SJCRH30 (cell line): ENCODE measurements at regions not wholly inside any gene's neighbourhood (a gene's known extent, or its start where the extent isn't known, plus 50 kb on each side); places are given as distances from the start of the nearest gene placed in this dataset.
"Not testable (repeated sequence)": the region's sequence is repeated elsewhere in the genome, so short reads cannot be mapped to it uniquely, and the experiment has no call there.

Source experiments
- DNase-seq, 2 experiments: peaks; one replicate each; pipeline ENCODE4 v3.0.0-alpha.2; 2015 to 2020
- H3K27ac ChIP-seq: fragments of 250-450 bp; sonication (Bioruptor Pico); 2 replicates; pipeline ENCODE4 v1.5.1; 2020; ENCODE audit warnings: mild to moderate bottlenecking, moderate library complexity
- H3K27me3 ChIP-seq: fragments of 250-450 bp; sonication (Bioruptor Pico); 2 replicates; pipeline ENCODE4 v1.5.1; 2020; ENCODE audit warnings: mild to moderate bottlenecking, moderate library complexity
- H3K36me3 ChIP-seq: fragments of 250-450 bp; sonication (Bioruptor Pico); 2 replicates; pipeline ENCODE4 v1.5.1; 2020; ENCODE audit warnings: mild to moderate bottlenecking, moderate library complexity
- H3K4me1 ChIP-seq: fragments of 250-450 bp; sonication (Bioruptor Pico); 2 replicates; pipeline ENCODE4 v1.5.1; 2020; ENCODE audit warnings: mild to moderate bottlenecking, moderate library complexity
- H3K4me3 ChIP-seq: fragments of 250-450 bp; sonication (Bioruptor Pico); 2 replicates; pipeline ENCODE4 v1.5.1; 2020; ENCODE audit warnings: mild to moderate bottlenecking, moderate library complexity
- H3K9me3 ChIP-seq: fragments of 250-450 bp; sonication (Bioruptor Pico); replicated peaks from 2 replicates; pipeline ENCODE4 v1.5.1; 2020; ENCODE audit warnings: mild to moderate bottlenecking, moderate library complexity

DNA sequence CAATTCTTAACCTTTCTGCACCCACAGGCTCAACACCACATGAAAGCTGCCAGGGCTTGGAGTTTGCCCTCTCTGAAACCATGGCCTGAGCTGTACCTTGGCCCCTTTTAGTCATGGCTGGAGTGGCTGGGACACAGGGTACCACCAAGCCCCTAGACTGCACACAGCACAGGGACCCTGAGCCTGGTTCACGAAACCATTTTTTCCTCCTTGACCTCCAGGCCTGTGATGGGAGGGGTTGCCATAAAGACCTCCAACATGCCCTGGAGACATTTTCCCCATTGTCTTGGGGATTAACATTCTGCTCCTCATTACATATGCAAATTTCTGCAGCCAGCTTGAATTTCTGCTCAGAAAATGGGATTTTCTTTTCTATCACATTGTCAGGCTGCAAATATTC lies 113.4 kb downstream of the XPNPEP1 start:
- H3K4me3 ChIP-seq, H3K4me1 ChIP-seq, H3K27ac ChIP-seq, H3K36me3 ChIP-seq, H3K27me3 ChIP-seq, H3K9me3 ChIP-seq, DNase-seq: not testable (repeated sequence)

DNA sequence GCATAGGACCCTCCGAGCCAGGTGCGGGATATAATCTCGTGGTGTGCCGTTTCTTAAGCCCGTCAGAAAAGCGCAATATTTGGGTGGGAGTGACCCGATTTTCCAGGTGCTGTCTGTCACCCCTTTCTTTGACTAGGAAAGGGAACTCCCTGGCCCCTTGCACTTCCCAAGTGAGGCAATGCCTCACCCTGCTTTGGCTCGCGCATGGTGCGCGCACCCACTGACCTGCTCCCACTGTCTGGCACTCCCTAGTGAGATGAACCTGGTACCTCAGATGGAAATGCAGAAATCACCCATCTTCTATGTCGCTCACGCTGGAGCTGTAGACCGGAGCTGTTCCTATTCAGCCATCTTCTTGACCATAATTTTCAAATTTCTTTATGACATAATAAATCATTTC lies 122.1 kb downstream of the XPNPEP1 start:
- H3K36me3 ChIP-seq, H3K9me3 ChIP-seq, H3K4me3 ChIP-seq, H3K27ac ChIP-seq, DNase-seq, H3K27me3 ChIP-seq, H3K4me1 ChIP-seq: not testable (repeated sequence)

- Histone ChIP-seq H3K9me3 (no peaks in the 10 kb centered on the region; the same call in 1 of the 2 replicates), H3K4me1 (no peaks in the 10 kb centered on the region), H3K4me3 (no peak overlapping the region), H3K36me3 (no peaks in the 10 kb centered on the region), H3K27ac (no peak overlapping the region), H3K27me3 (no peaks in the 10 kb centered on the region)
- DNase-seq, result no peak
Observed at GRCh38 chr10:109790647-109791046, 132.7 kb downstream of the XPNPEP1 start.

DNA sequence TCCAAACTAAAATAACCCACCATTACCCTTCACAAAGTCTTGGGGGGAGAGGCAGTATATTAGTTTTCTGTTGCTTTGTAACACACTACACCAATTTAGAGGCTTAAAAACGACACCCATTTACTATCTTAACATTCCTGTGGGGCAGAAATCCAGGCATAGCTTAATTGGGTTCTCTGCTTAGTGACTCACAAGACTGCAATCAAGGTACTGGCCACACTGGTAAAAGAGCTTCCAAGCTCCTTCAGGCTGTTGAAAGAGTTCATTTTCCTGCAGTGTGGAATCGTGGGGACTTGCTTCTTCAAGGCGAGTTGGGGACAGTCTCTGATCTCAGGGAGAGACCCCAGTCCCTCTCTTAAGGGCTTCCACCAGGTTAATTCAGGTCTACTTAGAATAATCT lies 139.1 kb downstream of the XPNPEP1 start:
- Histone ChIP-seq H3K4me1 (no peaks in the 10 kb centered on the region), H3K27ac (no peak overlapping the region), H3K36me3 (no peaks in the 10 kb centered on the region), H3K9me3 (no peaks in the 10 kb centered on the region), H3K27me3 (no peaks in the 10 kb centered on the region), H3K4me3 (no peak overlapping the region)
- no peak for DNase-seq

DNA sequence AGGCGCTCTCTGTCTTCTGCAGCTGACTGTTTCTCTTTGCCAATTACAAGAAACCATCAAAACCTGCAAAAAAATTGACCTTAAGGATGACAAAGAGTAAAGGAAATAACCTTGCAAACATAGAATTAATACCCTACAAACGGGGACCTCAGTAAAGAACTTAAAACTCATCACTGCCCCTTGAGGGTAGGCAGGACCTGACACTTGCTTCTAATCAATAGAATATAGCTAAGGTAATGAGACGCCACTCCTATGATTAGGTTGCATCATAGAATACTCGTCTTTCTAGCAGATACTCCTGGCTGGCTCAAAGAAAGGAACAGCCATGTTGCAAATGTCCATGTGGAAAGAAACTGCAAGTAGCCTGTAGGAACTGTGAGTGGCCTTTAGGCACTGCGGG lies 140.0 kb downstream of the XPNPEP1 start:
- Histone ChIP-seq H3K27ac (no peak overlapping the region), H3K4me3 (no peak overlapping the region), H3K9me3 (no peaks in the 10 kb centered on the region), H3K27me3 (no peaks in the 10 kb centered on the region), H3K36me3 (no peaks in the 10 kb centered on the region), H3K4me1 (0 out of 2 replicates have a peak, but pooled peaks cover under 1% of the 10 kb centered on the region)
- DNase-seq, result no peak

DNA sequence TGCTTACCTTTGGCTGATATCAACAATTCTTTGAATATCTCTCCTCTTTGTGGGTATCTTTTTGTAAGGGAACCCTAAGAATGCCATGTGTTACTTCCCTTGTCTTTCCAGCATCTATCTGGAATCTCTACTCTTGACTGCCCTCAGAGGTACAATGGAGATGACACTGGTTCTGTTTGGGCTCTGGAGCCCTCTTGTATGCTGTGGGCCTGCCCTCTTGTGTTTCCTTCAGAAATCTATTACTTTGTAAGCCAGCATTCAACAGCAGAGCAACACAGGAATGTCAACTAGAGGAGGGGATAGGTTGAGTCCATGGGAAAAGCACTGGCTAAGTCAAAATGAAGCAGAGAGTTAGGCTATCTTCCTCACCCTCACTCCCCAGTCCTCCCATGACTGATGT lies 142.3 kb downstream of the XPNPEP1 start:
- Histone ChIP-seq H3K27ac (no peak overlapping the region), H3K4me3 (no peak overlapping the region), H3K9me3 (no peaks in the 10 kb centered on the region), H3K4me1 (0 out of 2 replicates have a peak, but pooled peaks cover 2% of the 10 kb centered on the region), H3K27me3 (no peaks in the 10 kb centered on the region), H3K36me3 (no peaks in the 10 kb centered on the region)
- no peak for DNase-seq

DNA sequence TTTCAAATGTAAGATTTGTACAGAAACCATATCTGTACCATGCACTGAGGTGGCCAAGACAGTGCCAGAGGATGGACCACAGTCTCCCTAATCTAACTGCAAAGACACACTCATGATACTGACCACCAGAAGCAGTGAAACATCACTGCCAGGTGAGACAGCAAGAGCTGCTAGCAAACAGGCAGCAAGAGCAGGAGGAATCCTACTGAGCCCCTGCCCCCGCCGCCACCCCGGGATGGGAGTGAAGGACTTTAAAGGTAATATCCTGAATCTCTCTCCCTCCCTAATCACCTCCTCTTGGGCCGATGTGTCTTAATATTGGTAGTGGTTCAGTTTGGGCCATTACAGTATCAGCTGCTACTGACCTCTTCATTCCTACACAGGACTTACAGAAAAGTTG lies 144.3 kb downstream of the XPNPEP1 start:
- no peak overlapping the region for H3K4me3 ChIP-seq
- DNase-seq, result no peak
- H3K36me3 ChIP-seq, result no peaks in the 10 kb centered on the region
- 0 out of 2 replicates have a peak, but pooled peaks cover 2% of the 10 kb centered on the region for H3K4me1 ChIP-seq
- H3K27me3 ChIP-seq, result no peaks in the 10 kb centered on the region
- H3K27ac ChIP-seq, result no peak overlapping the region
- H3K9me3 ChIP-seq, result no peaks in the 10 kb centered on the region

- no peak for DNase-seq
- H3K4me3 ChIP-seq, result no peak overlapping the region
- 0 out of 2 replicates have a peak, but pooled peaks cover 2% of the 10 kb centered on the region for H3K4me1 ChIP-seq
- H3K27me3 ChIP-seq, result no peaks in the 10 kb centered on the region; the same call in 1 of the 2 replicates
- no peak overlapping the region for H3K27ac ChIP-seq
- H3K36me3 ChIP-seq, result no peaks in the 10 kb centered on the region
- no peaks in the 10 kb centered on the region for H3K9me3 ChIP-seq
Observed at GRCh38 chr10:109774121-109774440, 149.2 kb downstream of the XPNPEP1 start.

GRCh38 chr10:109773288-109774120 lies 149.8 kb downstream of the XPNPEP1 start:
- Histone ChIP-seq H3K4me1 (0 out of 2 replicates have a peak, but pooled peaks cover 2% of the 10 kb centered on the region), H3K36me3 (no peaks in the 10 kb centered on the region), H3K27me3 (no peaks in the 10 kb centered on the region; the same call in 1 of the 2 replicates), H3K9me3 (no peaks in the 10 kb centered on the region), H3K4me3 (no peak overlapping the region), H3K27ac (no peak overlapping the region)
- DNase-seq, result peak in 1 of 2 experiments; percentile 61

GRCh38 chr10:109770663-109771062 lies 152.6 kb downstream of the XPNPEP1 start:
- Histone ChIP-seq H3K4me1 (no peaks in the 10 kb centered on the region), H3K36me3 (no peaks in the 10 kb centered on the region), H3K9me3 (no peaks in the 10 kb centered on the region), H3K27me3 (no peaks in the 10 kb centered on the region; the same call in 1 of the 2 replicates), H3K27ac (no peak overlapping the region), H3K4me3 (no peak overlapping the region)
- DNase-seq, result no peak

GRCh38 chr10:109769966-109770365 lies 153.3 kb downstream of the XPNPEP1 start:
- no peak overlapping the region for H3K27ac ChIP-seq
- no peak for DNase-seq
- H3K4me3 ChIP-seq, result no peak overlapping the region

GRCh38 chr10:109765838-109766237 lies 157.5 kb downstream of the XPNPEP1 start:
- Histone ChIP-seq H3K4me1 (no peaks in the 10 kb centered on the region), H3K27me3 (no peaks in the 10 kb centered on the region), H3K9me3 (no peaks in the 10 kb centered on the region), H3K4me3 (no peak overlapping the region), H3K36me3 (no peaks in the 10 kb centered on the region), H3K27ac (no peak overlapping the region)
- peak; percentile 7 to 42 for DNase-seq

More at GRCh38 chr10:109769966-109770365, 153.3 kb downstream of the XPNPEP1 start:
- Histone ChIP-seq H3K9me3 (no peaks in the 10 kb centered on the region), H3K36me3 (no peaks in the 10 kb centered on the region), H3K27me3 (no peaks in the 10 kb centered on the region; the same call in 1 of the 2 replicates), H3K4me1 (no peaks in the 10 kb centered on the region)

GRCh38 chr10:109762555-109762954 lies 160.8 kb downstream of the XPNPEP1 start:
- no peaks in the 10 kb centered on the region for H3K9me3 ChIP-seq
- H3K27ac ChIP-seq, result no peak overlapping the region
- H3K27me3 ChIP-seq, result no peaks in the 10 kb centered on the region
- no peaks in the 10 kb centered on the region for H3K36me3 ChIP-seq
- no peak overlapping the region for H3K4me3 ChIP-seq
- no peaks in the 10 kb centered on the region for H3K4me1 ChIP-seq
- DNase-seq, result no peak

- not testable (repeated sequence) for H3K9me3 ChIP-seq, H3K27me3 ChIP-seq, H3K36me3 ChIP-seq, H3K4me1 ChIP-seq, H3K27ac ChIP-seq, H3K4me3 ChIP-seq
- DNase-seq, result peak in 1 of 2 experiments; percentile 47
Observed at GRCh38 chr10:109757670-109758069, 165.6 kb downstream of the XPNPEP1 start.

GRCh38 chr10:109746861-109747260 lies 176.4 kb downstream of the XPNPEP1 start:
- Histone ChIP-seq H3K4me3 (no peak overlapping the region), H3K9me3 (no peaks in the 10 kb centered on the region), H3K27me3 (no peaks in the 10 kb centered on the region), H3K27ac (peak overlapping the region; percentile 24; the same call in 1 of the 2 replicates), H3K36me3 (no peaks in the 10 kb centered on the region), H3K4me1 (peaks cover 25% of the 10 kb centered on the region)
- DNase-seq, result peak; percentile 61 to 90

DNA sequence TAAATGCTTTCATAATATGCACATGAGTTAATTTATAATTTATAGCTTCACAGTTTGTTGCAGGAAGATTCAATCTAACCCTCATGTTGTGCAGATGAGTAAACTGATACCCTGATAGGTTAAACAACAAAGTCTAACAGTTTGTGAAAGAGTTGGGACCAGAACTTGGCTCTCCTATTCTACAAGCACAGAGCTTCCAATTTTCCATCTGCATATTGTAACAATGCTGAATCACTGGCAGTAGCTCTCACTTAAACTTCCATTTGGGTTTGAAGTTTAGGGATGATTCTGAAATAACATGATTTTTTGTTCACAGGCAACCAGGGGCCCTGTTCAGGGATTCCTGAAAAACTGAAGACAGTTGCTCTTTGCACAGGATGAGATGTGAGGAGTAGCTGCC lies 179.3 kb downstream of the XPNPEP1 start:
- H3K27me3 ChIP-seq, result no peaks in the 10 kb centered on the region
- no peak overlapping the region for H3K4me3 ChIP-seq
- no peak for DNase-seq
- no peak overlapping the region for H3K27ac ChIP-seq
- H3K4me1 ChIP-seq, result peaks cover 25% of the 10 kb centered on the region
- no peaks in the 10 kb centered on the region for H3K9me3 ChIP-seq
- H3K36me3 ChIP-seq, result no peaks in the 10 kb centered on the region
